Adrenal gland (tissue), 9 donors: ENCODE measurements at regions not wholly inside any gene's neighbourhood (a gene's known extent, or its start where the extent isn't known, plus 50 kb on each side); places are given as distances from the start of the nearest gene placed in this dataset.

ENCODE experiments used
- DNase-seq, 7 donors: peaks; one replicate each; pipeline ENCODE4 v3.0.0-alpha.2; 2019 to 2020
- H3K27ac ChIP-seq, 5 donors: fragments of 200-600 bp; sonication (generic) in 4 of 5; 1 replicate in 3 of 5; 2 replicates in 2 of 5; pipeline versions ENCODE4 v1.5.1 to v1.8.0; 2016 to 2020; ENCODE audit warnings: mild to moderate bottlenecking in 1 of 5
- H3K27me3 ChIP-seq: fragments of 200-600 bp; 2 replicates; pipeline ENCODE4 v1.8.0; 2021
- H3K36me3 ChIP-seq, 2 donors: fragments of 200-600 bp; replicated peaks in 1 of 2; 1 replicate in 1 of 2; 2 replicates in 1 of 2; pipeline versions ENCODE4 v1.5.1 to v1.8.0; 2018 to 2022
- H3K4me1 ChIP-seq, 2 donors: fragments of 200-600 bp; replicated peaks in 1 of 2; 1 replicate in 1 of 2; 2 replicates in 1 of 2; pipeline versions ENCODE4 v1.5.1 to v1.8.0; 2018 to 2021
- H3K4me3 ChIP-seq, 4 donors: fragments of 200-600 bp; sonication (generic) in 3 of 4; one replicate each; pipeline ENCODE4 v1.5.1; 2016 to 2018
- H3K9me3 ChIP-seq, 3 donors: fragments of 200-600 bp; sonication (generic) in 1 of 3; replicated peaks in 1 of 3; 1 replicate in 2 of 3; 2 replicates in 1 of 3; pipeline versions ENCODE4 v1.5.1 to v1.8.0; 2016 to 2021
- POLR2A ChIP-seq, 2 donors: fragments of 450-650 bp; IDR thresholded peaks; one replicate each; pipeline ENCODE4 v1.6.1; 2017; ENCODE audit warnings: antibody characterized with exemption in 2 of 2, mild to moderate bottlenecking in 2 of 2, moderate library complexity in 1 of 2
- WGBS, 4 donors: extraction: QIAGEN DNeasy Blood & Tissue Kit in 2 of 4; methylation state at CpG; one replicate each; pipeline versions ENCODE4 v1.1.5 to v1.1.7; 2013 to 2017; 5-methylcytosine and 5-hydroxymethylcytosine counted together
- intact Hi-C, 2 donors: fragments of 100-400 bp; cut with DNase I; formaldehyde crosslinking; loops; one replicate each; pipeline versions ENCODE4 v1.14.1 to v1.15.0; 2022 to 2023
- TF ChIP-seq, protein P1 (sequence below), 6 experiments: fragments of 450-650 bp in 4 of 6; fragments of 200-600 bp in 2 of 6; sonication (generic) in 1 of 6; IDR thresholded peaks; 1 replicate in 5 of 6; 2 replicates in 1 of 6; pipeline versions ENCODE4 v1.5.1 to v1.8.0; 2016 to 2021; ENCODE audit warnings: antibody characterized with exemption in 6 of 6, mild to moderate bottlenecking in 2 of 6, moderate library complexity in 1 of 6
- donor health status: healthy with polysubstance abuse.
- donor health status: Bipolar disorder and iron deficiency.
- donor health status: DM: yes; HTN: yes; CAD: no.
- donor health status: DM: no; HTN: no; CAD: no.
- donor health status: DM: no; HTN: no; CAD: no.

DNA sequence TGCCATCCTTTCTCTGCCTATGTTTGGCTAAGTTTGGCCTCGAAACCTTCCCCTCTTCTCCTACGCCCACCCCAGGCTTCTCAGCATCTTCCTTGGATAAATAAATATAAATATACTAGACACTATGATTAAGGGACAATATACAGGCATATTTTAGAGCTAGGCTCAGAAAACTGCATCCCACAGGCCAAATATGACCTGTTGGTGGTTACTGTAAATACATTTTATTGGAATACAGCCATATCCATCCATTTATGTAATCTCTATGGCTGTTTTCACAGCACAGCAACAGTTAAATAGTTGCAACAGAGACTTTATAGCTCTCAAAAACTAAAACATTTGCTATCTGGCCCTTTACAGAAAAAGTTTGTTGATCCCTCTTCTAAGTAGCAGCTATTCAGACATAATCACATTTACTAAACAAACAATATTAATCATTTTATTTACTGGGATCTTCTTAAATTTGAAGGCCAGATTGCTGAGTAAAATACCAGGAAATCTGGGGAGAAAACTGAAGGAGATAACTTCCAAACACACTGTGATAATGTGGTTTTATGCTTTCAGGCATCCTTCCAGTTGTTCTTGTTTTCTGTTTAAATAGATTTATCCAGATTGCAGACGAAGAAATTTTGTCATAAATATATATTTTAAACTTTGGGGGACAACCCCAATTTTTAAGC is 269.7 kb upstream of the THRB start:
- DNase-seq = no peak
- Histone ChIP-seq H3K36me3 (no peaks in the 10 kb centered on the region), H3K4me1 (no peaks in the 10 kb centered on the region), H3K4me3 (no peak overlapping the region), H3K9me3 (no peaks in the 10 kb centered on the region), H3K27ac (no peak overlapping the region), H3K27me3 (peaks cover 7% of the 10 kb centered on the region)
- no peak for TF ChIP-seq POLR2A (IDR thresholded peaks at IDR 0.05)
- TF ChIP-seq, protein P1, sequence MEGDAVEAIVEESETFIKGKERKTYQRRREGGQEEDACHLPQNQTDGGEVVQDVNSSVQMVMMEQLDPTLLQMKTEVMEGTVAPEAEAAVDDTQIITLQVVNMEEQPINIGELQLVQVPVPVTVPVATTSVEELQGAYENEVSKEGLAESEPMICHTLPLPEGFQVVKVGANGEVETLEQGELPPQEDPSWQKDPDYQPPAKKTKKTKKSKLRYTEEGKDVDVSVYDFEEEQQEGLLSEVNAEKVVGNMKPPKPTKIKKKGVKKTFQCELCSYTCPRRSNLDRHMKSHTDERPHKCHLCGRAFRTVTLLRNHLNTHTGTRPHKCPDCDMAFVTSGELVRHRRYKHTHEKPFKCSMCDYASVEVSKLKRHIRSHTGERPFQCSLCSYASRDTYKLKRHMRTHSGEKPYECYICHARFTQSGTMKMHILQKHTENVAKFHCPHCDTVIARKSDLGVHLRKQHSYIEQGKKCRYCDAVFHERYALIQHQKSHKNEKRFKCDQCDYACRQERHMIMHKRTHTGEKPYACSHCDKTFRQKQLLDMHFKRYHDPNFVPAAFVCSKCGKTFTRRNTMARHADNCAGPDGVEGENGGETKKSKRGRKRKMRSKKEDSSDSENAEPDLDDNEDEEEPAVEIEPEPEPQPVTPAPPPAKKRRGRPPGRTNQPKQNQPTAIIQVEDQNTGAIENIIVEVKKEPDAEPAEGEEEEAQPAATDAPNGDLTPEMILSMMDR (IDR thresholded peaks at IDR 0.05) = no peak
- WGBS, 4 donors = 60 to 74% (median 67%) methylated on average over 3 of the region's 3 CpGs
- intact Hi-C loops = no loop called here

DNA sequence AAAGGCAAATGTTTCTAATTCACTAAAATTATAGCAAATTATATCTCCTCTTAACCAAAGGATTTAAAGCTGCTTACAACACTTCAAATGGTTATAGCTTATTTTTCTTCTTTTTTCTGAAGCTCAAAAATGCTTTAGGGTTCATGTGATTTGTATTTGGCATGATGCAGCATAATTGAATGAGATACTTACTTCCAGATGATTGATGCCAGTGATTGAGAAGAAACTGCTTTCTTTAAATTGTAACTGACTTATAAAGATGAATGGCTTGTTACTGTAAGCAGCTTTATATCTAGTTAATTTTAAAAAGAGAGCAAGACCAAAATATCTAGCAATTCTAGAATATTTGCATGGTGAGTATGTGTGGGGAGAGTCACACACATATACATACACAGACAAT is 270.7 kb upstream of the THRB start:
- no peak for DNase-seq
- H3K27ac ChIP-seq = no peak overlapping the region
- H3K4me1 ChIP-seq = no peaks in the 10 kb centered on the region
- H3K36me3 ChIP-seq = no peaks in the 10 kb centered on the region
- intact Hi-C loops = no loop called here
- TF ChIP-seq POLR2A (IDR thresholded peaks at IDR 0.05) = no peak
- TF ChIP-seq, protein P1 (IDR thresholded peaks at IDR 0.05) = no peak
- no peak overlapping the region for H3K4me3 ChIP-seq
- H3K27me3 ChIP-seq = peaks cover 7% of the 10 kb centered on the region
- H3K9me3 ChIP-seq = no peaks in the 10 kb centered on the region

DNA sequence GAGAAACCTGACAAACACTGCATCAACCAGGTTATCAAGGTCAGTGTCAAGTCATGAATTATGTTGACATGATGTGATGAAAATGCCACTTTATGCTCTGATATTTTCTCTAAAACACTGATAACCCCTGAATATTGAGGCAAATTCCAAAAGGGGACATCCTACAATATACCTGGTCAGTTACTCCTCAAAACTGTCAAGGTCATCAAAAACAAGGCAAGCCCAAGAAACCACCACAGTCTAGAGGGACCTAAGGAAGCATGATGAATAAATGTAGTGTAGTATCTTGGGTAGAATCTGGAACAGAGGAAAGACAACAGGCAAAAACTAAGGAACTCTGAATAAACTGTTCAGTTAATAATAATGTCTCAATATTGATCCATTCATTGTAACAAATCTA is 275.3 kb upstream of the THRB start:
- intact Hi-C loops = loop anchor here (10.0 kb wide), 1 partner anchor 825 kb away; no protein-coding TSS in a partner anchor
- H3K4me1 ChIP-seq = no peaks in the 10 kb centered on the region
- no peak overlapping the region for H3K4me3 ChIP-seq
- no peak for DNase-seq
- no peaks in the 10 kb centered on the region for H3K36me3 ChIP-seq
- no peaks in the 10 kb centered on the region for H3K27me3 ChIP-seq
- H3K27ac ChIP-seq = no peak overlapping the region
- no peaks in the 10 kb centered on the region for H3K9me3 ChIP-seq
- TF ChIP-seq POLR2A (IDR thresholded peaks at IDR 0.05) = no peak
- TF ChIP-seq, protein P1 (IDR thresholded peaks at IDR 0.05) = no peak

DNA sequence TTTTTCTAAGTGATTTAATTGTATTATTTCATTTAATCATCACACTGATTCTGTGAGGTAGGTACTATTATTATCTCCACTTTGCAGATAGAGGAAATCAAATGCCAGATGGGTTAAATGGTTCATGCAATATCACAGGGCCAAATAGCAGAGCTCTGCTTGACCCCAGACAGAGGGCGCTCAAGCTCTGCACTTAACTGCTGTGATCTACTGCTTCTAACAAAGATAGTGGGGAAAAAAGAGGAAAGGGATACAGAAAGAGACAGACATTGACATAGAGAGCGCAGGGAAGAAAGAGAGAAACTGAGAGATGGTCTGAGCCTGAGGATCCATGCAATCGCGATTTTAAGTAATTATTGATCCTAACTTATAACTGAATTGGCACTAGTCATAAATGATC is 279.1 kb upstream of the THRB start:
- peak; percentile 50 to 74 (median 60) for DNase-seq
- no peaks in the 10 kb centered on the region for H3K27me3 ChIP-seq
- intact Hi-C loops = loop anchor here (10.0 kb wide), 1 partner anchor 821 kb away; no protein-coding TSS in a partner anchor
- no peak overlapping the region for H3K4me3 ChIP-seq
- H3K4me1 ChIP-seq = no peaks in the 10 kb centered on the region
- WGBS, 4 donors = 10 to 22% (median 15%) methylated on average over 4 of the region's 4 CpGs
- TF ChIP-seq, protein P1 (IDR thresholded peaks at IDR 0.05) = peak; percentile 62 to 80 (median 68)
- TF ChIP-seq POLR2A (IDR thresholded peaks at IDR 0.05) = no peak
- no peaks in the 10 kb centered on the region for H3K9me3 ChIP-seq
- H3K36me3 ChIP-seq = no peaks in the 10 kb centered on the region
- H3K27ac ChIP-seq = no peak overlapping the region
